NOMO-1 treated with DMSO at 0.1 percent for 48 hours (cell line): ENCODE measurements at regions not wholly inside any gene's neighbourhood (a gene's known extent, or its start where the extent isn't known, plus 50 kb on each side); places are given as distances from the start of the nearest gene placed in this dataset.
A peak's percentile ranks its signal among the peaks of the same experiment; 100 is the strongest.

ENCODE experiments used
- DNase-seq: peaks from one replicate; lab custom pipeline; 2025; ENCODE audit not compliant: unreplicated experiment; lab: John Stamatoyannopoulos, UW

GRCh38 chr20:52500157-52500556 lies 308.6 kb upstream of the ZFP64 start:
- no peak for DNase-seq

- no peak for DNase-seq
Measured at GRCh38 chr20:52497731-52498130, 306.2 kb upstream of the ZFP64 start.

GRCh38 chr20:52496191-52496590 lies 304.6 kb upstream of the ZFP64 start:
- DNase-seq: no peak

GRCh38 chr20:52494244-52494643 lies 302.7 kb upstream of the ZFP64 start:
- DNase-seq: peak; percentile 54

GRCh38 chr20:52493171-52493721 lies 301.7 kb upstream of the ZFP64 start:
- peak; percentile 39 for DNase-seq

- no peak for DNase-seq
Measured at GRCh38 chr20:52490711-52491430, 299.3 kb upstream of the ZFP64 start.

- DNase-seq: no peak
Measured at GRCh38 chr20:52484438-52484837, 292.9 kb upstream of the ZFP64 start.

GRCh38 chr20:52483382-52483781 lies 291.8 kb upstream of the ZFP64 start:
- no peak for DNase-seq

GRCh38 chr20:52482044-52482443 lies 290.5 kb upstream of the ZFP64 start:
- DNase-seq: no peak

GRCh38 chr20:52481443-52481842 lies 289.9 kb upstream of the ZFP64 start:
- DNase-seq: no peak

GRCh38 chr20:52476074-52476750 lies 284.6 kb upstream of the ZFP64 start:
- DNase-seq: no peak

GRCh38 chr20:52473186-52473585 lies 281.6 kb upstream of the ZFP64 start:
- no peak for DNase-seq

- no peak for DNase-seq
Measured at GRCh38 chr20:52470561-52470960, 279.0 kb upstream of the ZFP64 start.

- DNase-seq: no peak
Measured at GRCh38 chr20:52469128-52469527, 277.5 kb upstream of the ZFP64 start.

- DNase-seq: no peak
Measured at GRCh38 chr20:52465991-52466390, 274.4 kb upstream of the ZFP64 start.

- DNase-seq: no peak
Measured at GRCh38 chr20:52461582-52461981, 270.0 kb upstream of the ZFP64 start.

GRCh38 chr20:52459150-52459549 lies 267.6 kb upstream of the ZFP64 start:
- no peak for DNase-seq

- DNase-seq: no peak
Measured at GRCh38 chr20:52457826-52458225, 266.2 kb upstream of the ZFP64 start.

GRCh38 chr20:52454660-52455059 lies 263.1 kb upstream of the ZFP64 start:
- no peak for DNase-seq

- DNase-seq: no peak
Measured at GRCh38 chr20:52448513-52449232, 257.1 kb upstream of the ZFP64 start.

- DNase-seq: no peak
Measured at GRCh38 chr20:52447225-52447551, 255.6 kb upstream of the ZFP64 start.
